ENCODE measurements at regions not wholly inside any gene's neighbourhood (a gene's known extent, or its start where the extent isn't known, plus 50 kb on each side); places are given as distances from the start of the nearest gene placed in this dataset.

DNA sequence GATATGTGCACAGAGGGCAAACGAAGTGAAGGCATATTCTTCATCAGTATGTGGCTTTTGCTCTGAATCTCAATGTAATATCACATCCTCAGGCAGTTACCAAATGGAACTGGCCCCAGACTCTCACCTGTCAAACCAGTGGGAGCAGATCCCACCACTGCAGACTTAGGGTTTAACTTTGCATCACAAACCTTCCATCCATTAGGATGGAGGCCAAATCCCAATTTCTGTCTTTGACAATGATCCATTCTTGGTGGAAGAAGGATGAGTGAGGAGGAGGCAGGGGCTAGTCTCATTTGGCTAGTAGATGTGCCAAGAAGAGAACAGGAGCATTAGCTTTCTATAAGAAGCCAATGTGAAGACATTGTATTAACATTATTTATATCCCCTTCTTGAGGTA lies 413.5 kb upstream of the SPRY2 start:
- no peak for ATAC-seq
- H3K4me3 ChIP-seq, result no peak overlapping the region
- no peaks in the 10 kb centered on the region for H3K9me3 ChIP-seq
- no peak for DNase-seq
- no peaks in the 10 kb centered on the region for H3K4me1 ChIP-seq (ENCODE audit: low read depth)
- no peaks in the 10 kb centered on the region for H3K36me3 ChIP-seq (ENCODE audit: low read depth)
- TF ChIP-seq CTCF (IDR thresholded peaks at IDR 0.05), result no peak
- intact Hi-C loops (cut with DNase I, micrococcal nuclease), result no loop called here

- TF ChIP-seq CTCF (IDR thresholded peaks at IDR 0.05), result no peak
- H3K9me3 ChIP-seq, result no peaks in the 10 kb centered on the region
- no peaks in the 10 kb centered on the region for H3K4me1 ChIP-seq (ENCODE audit: low read depth)
- no peak overlapping the region for H3K4me3 ChIP-seq
- intact Hi-C loops (cut with DNase I, micrococcal nuclease), result no loop called here
- no peak for DNase-seq
- ATAC-seq, result no peak
- H3K36me3 ChIP-seq (ENCODE audit: low read depth), result no peaks in the 10 kb centered on the region
Measured at GRCh38 chr13:80753866-80754265, 412.9 kb upstream of the SPRY2 start.

- ATAC-seq, result no peak
- no peaks in the 10 kb centered on the region for H3K36me3 ChIP-seq (ENCODE audit: low read depth)
- DNase-seq, result no peak
- intact Hi-C loops (cut with DNase I, micrococcal nuclease), result no loop called here
- no peak overlapping the region for H3K4me3 ChIP-seq
- no peaks in the 10 kb centered on the region for H3K9me3 ChIP-seq
- no peaks in the 10 kb centered on the region for H3K4me1 ChIP-seq (ENCODE audit: low read depth)
- no peak for TF ChIP-seq CTCF (IDR thresholded peaks at IDR 0.05)
Measured at GRCh38 chr13:80751854-80752253, 410.9 kb upstream of the SPRY2 start.

DNA sequence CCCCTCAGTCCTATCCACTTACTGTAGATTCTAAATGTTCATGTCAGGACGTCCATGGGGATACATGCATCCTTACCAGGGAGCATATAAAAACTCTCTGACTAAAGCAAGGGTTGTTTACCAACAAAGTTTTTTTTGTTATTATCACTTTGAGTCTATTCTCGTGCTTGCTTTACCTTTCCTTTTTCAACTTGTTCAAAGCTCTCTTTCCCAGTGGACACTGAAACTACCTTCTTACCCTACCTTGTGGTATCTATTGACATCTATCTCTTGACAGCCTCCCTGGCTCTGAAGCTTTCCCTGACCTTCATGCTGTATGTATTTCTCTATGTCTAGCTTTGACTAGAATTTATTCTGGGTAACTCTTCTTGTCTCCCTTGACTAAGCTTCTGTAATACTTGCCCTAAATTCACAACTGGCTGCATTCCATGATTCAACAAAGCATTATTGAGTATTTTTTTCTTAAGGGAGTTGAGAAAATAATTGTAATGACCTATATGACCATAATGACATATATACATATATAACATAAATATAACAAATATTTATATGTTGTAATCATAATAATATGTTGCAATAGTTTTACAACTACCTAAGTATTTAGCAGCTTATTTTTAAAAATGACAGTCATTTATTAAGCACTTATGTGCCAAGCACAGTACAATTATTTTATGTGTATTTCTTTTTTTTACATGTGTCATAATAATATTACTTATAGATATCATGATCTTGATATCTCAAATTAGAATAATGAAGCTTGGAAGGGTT lies 403.4 kb upstream of the SPRY2 start:
- no peak overlapping the region for H3K4me3 ChIP-seq
- no peaks in the 10 kb centered on the region for H3K36me3 ChIP-seq (ENCODE audit: low read depth)
- H3K4me1 ChIP-seq (ENCODE audit: low read depth), result no peaks in the 10 kb centered on the region
- no peak for DNase-seq
- no peaks in the 10 kb centered on the region for H3K9me3 ChIP-seq
- intact Hi-C loops (cut with DNase I, micrococcal nuclease), result no loop called here
- no peak for TF ChIP-seq CTCF (IDR thresholded peaks at IDR 0.05)
- ATAC-seq, result no peak

DNA sequence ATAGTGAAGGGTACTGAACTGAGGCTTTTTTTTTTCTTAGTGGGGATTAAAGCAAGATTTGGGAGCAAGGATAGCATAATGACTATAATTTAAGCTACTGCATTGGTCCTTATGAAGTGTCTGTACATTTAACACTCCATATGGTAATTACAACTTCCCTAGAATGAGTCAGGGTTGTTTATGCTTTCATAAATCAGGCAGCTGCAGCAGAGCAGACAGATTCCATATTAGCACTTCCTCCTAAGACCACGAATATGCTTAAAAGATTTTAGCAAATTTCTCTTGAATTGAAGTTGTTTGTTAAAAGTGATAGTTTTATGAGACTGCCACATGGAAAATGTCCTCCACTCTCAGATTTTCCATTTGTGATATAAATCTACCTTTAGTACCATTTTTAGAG lies 401.1 kb upstream of the SPRY2 start:
- no peak for DNase-seq
- ATAC-seq, result no peak
- peaks cover 5% of the 10 kb centered on the region for H3K9me3 ChIP-seq
- intact Hi-C loops (cut with DNase I, micrococcal nuclease), result no loop called here
- H3K4me3 ChIP-seq, result no peak overlapping the region
- no peaks in the 10 kb centered on the region for H3K4me1 ChIP-seq (ENCODE audit: low read depth)
- no peaks in the 10 kb centered on the region for H3K36me3 ChIP-seq (ENCODE audit: low read depth)
- no peak for TF ChIP-seq CTCF (IDR thresholded peaks at IDR 0.05)

DNA sequence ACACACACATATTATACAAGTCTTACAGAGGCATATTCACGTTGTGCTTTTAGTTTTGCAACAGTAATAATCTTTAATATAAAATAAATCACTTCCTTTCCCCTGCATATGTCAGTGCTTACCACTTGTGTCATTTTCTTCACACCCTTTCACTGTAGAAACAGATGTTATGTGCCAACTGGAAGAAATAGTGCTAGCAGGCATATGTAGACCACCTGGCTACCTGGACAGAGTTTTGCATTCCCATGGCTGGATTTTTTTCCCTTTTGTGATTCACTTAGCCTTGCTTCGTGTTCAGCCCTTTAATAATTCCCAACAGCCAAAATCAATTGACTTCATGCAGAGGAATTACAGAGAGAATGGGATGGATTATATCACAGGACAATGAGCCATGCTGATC lies 399.1 kb upstream of the SPRY2 start:
- Histone ChIP-seq H3K4me3 (no peak overlapping the region), H3K36me3 (ENCODE audit: low read depth) (no peaks in the 10 kb centered on the region), H3K4me1 (ENCODE audit: low read depth) (no peaks in the 10 kb centered on the region), H3K9me3 (peaks cover 5% of the 10 kb centered on the region)
- no peak for TF ChIP-seq CTCF (IDR thresholded peaks at IDR 0.05)
- intact Hi-C loops (cut with DNase I, micrococcal nuclease), result no loop called here
- ATAC-seq (no peak), DNase-seq (no peak)

Measured in mucosa of descending colon (tissue), 3 donors.